GM04504 (cell line): ENCODE measurements at regions not wholly inside any gene's neighbourhood (a gene's known extent, or its start where the extent isn't known, plus 50 kb on each side); places are given as distances from the start of the nearest gene placed in this dataset.
"Not testable (repeated sequence)": the region's sequence is repeated elsewhere in the genome, so short reads cannot be mapped to it uniquely, and the experiment has no call there.

ENCODE experiments used
- DNase-seq: peaks from one replicate; pipeline ENCODE4 v3.0.0-alpha.2; 2012; ENCODE audit warnings: low read depth

DNA sequence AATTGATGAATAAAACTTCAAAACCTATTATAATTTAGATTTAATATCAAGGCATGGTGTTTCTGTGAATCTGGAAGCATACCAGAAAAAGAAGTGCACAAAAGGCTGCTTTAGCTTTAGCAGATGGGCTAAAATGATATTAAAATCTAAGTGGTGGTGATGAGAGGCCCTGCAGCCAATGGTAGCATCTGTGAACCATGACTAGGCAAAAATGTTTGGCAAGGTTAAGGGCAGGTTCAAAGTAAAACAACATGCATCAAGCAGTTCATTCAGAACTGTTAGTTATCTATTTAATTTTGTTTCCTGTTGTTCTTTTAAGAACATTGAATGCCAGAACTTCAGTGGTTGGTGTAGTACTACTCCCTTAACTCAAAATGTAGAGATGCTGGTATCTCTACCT, 1736.9 kb upstream of the CELF4 start:
- no peak for DNase-seq

- DNase-seq, result no peak
Observed at GRCh38 chr18:39299152-39299551, 1733.6 kb upstream of the CELF4 start.

DNA sequence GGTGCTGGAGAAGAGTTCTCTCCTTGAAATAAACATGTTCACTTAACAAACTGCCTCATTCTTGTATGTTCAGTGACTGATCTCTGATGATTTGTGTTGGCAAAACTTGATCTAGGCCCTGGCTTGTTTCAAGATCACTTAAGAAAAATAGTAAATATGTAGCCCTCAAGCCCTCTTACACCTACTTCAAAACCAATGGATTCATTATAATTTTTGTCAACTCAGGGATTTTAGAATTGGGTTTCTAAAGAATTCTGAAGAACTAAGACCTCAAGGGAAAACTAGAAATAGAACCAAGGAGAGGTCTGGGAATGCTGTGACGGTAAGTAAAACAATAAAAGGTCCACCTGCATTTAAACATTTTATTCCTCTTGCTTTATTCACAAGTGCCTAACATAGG, 1731.6 kb upstream of the CELF4 start:
- DNase-seq, result no peak

DNA sequence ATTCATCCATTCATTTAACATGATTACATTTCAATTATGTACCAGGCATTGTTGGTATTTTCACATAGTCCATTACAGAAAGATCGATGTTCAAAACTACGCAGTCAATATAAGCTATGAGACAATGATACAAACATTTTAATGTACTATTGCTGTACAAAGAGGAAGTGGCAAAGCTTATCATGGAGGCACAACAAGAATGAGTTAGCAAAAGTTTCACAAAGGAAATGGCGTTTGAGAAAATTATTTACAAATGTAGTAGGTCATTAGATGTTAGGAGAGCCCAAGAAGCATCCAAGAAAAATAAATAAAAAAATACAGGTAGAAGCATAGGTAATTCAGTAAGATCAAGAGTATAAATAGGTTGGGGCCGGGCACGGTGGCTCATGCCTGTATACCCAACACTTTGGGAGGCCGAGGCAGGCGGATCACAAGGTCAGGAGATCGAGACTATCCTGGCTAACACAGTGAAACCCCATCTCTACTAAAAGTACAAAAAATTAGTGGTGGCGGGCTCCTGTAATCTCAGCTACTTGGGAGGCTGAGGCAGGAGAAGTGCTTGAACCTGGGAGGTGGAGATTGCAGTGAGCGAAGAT, 1730.8 kb upstream of the CELF4 start:
- no peak for DNase-seq

GRCh38 chr18:39276764-39277163, 1711.2 kb upstream of the CELF4 start:
- no peak for DNase-seq

GRCh38 chr18:39274535-39274934, 1708.9 kb upstream of the CELF4 start:
- no peak for DNase-seq

GRCh38 chr18:39272230-39272629, 1706.6 kb upstream of the CELF4 start:
- no peak for DNase-seq

- DNase-seq, result no peak
Observed at GRCh38 chr18:39271654-39272053, 1706.1 kb upstream of the CELF4 start.

DNA sequence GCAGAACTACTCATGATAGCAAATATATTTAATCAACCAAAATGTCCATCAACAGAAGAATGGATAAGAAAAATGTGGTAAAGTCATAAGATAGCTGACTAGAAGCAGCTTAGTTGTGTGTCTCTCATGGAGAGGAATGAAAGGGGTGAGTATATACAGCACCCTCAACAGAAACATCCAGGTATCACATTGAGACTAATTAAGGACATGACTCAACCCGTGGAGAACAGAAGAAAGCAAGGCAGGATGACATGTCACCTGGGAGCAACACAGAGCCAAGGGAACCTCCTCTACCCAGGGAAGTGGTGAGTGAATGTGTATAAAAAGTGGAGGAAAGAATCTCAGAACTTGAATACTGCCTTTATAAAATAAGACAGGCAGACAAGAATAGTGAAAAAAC, 1695.0 kb upstream of the CELF4 start:
- no peak for DNase-seq

GRCh38 chr18:39259736-39260135, 1694.1 kb upstream of the CELF4 start:
- no peak for DNase-seq

- no peak for DNase-seq
Observed at GRCh38 chr18:39244242-39244641, 1678.6 kb upstream of the CELF4 start.

DNA sequence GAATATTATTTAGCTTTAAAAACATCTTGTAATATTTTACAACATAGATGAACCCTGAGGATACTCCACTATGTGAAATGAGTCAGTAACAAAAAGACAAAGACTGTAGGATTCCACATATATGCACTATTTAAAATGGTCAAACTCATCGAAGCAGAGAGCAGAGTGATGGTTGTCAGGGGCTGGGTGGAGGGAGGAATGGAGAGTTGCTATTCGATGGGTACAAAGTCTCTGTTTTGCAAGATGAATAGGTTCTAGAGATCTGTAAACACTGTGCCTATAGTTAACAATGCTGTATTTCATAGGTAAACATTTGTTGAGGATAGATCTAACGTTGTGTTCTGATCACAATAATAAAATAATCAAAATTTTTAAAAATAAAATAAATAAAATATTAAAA, 1675.9 kb upstream of the CELF4 start:
- no peak for DNase-seq

DNA sequence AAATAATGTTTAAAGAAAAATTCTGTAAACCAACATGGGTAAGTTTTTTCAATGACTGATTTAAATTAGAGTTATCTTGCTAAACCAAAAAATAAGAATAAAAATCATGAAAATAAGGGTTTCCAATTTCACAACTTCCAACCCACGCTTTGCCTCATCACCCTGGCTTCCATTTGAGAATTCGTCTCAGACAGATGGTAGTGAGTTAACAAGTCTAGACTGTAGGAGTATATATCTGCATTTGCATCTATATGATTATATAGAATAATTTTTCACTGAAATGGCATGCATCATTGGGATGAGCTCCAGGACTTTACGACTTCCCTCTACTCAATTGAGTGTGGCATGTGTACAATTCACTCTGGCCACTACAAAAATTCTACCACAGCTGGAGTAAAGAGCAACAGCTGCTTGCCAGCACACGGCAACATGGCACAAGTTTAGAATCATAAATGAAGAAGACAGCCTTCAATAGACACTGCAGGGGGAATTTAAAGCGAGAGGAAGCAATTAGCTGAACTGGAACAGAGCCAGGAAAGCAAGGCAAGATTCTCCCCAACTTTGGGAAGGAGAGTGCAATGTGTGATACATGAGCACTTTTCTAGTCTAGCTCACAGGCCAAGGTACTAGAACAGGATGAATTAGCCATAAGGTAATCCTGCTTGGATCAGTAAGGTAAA, 1673.5 kb upstream of the CELF4 start:
- DNase-seq, result no peak

DNA sequence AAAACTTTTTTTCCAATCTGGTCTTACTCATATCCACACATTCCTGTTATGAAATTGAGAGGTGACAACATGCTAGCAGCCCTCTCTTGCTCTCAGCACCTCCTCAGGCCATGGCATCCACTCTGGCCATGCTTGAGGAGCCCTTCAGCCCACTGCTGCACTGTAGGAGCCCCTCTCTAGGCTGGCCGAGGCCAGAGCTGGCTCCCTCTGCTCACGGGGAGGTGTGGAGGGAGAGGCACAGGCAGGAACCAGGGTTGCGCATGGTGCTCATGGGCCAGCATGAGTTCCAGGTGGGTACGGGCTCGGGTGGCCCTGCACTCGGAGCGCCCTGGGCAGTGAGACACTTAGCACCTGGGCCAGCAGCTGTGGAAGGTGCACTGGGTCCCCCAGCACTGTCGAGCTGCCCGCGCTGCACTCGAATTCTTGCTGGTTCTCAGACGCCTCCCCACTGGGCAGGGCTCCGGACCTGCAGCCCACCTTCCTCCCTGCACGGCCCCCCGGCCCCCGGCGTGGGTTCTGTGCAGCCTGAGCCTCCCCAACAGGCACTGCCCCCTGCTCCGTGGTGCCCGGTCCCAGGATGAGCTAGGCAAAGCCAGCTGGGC, 1669.6 kb upstream of the CELF4 start:
- no peak for DNase-seq

GRCh38 chr18:39232937-39233336, 1667.3 kb upstream of the CELF4 start:
- DNase-seq, result no peak

- DNase-seq, result no peak
Observed at GRCh38 chr18:39232490-39232889, 1666.9 kb upstream of the CELF4 start.

DNA sequence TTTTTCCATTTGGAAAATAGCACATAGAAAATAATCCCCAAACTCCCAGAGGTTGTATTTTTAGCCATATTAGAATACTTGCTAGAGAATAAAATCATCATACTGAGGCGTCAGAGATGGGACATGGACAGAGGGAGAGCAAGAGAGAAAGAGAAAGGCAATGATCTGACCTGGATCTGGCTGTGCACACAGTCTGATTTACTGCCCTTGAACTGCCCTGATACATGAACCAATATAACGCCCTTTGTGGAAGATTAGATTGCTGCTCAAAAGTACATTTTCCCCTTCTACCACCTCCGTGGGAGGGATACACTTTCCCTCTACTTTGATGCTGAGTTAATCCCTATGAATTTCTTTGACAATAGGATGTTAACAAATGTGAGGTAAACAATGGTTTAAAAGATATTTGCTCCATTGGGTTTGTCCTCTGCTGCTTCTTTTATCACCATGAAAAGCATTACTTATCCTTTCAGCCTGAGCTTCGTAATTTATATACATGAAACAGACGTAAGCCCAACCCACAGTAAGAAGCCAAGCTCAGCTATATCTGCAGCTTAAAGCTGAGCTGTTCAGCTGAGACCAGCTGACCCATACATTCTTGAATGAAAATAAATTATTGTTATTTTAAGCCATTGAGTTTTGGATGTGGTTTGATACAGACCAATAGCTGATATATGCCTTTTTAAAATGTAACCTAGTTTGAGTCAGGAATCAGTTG, 1664.6 kb upstream of the CELF4 start:
- DNase-seq, result no peak

GRCh38 chr18:39227769-39228168, 1662.2 kb upstream of the CELF4 start:
- not testable (repeated sequence) for DNase-seq

DNA sequence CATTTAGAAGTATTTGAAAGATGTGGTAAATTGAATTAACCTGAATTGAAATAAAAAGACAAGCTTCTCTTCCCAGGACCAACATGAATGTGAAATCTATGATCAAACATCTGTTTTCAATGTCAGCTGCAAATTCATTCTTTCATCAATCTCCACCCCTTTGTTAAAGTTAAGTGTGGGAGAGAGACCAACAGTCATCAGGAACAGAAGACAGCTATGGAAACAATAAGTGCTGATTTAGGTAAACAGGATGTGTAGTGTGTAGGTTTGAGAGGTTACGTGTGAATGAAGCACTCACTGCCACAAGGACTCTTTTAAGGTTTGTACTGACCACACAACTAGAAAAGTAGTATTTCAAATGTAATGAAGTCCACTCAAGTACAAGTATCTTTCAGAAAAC, 1659.8 kb upstream of the CELF4 start:
- no peak for DNase-seq

DNA sequence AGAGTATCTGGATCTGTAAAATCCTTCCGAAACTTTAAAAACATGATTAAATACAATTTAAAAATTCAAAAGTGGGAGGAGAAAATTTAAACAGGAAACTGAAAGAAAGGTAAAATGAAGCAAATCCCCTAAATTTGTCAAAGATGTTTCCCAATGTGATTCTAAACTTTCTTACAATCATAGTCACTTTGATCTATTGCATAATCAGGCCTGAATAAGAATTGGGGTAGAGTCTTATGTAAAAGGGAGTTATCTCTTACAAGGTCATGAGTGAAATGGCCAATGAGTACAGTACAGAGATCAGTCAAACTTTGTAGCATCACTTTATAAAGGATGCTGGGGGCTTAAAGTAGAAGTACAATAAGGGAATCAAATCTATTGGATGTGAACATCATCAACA, 1657.7 kb upstream of the CELF4 start:
- no peak for DNase-seq

DNA sequence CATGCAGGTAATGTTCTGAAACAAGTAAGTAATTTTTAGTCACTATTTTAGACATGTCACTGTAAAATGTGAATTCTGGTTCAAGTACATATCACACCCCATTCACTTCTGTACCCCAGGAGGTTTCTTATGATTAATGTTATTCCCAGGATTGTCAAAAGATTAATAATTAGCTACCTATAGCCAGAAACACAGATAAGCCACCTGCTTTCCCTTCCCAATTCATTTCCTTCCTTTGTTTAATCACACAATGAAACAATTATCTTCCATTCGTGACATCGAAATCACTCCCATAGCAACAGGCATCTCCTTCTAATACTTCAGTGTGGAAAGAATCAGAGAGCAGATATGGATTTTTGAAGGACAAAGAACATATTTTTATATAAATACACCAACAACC, 1650.3 kb upstream of the CELF4 start:
- no peak for DNase-seq

- DNase-seq, result no peak
Observed at GRCh38 chr18:39211461-39211860, 1645.9 kb upstream of the CELF4 start.

DNA sequence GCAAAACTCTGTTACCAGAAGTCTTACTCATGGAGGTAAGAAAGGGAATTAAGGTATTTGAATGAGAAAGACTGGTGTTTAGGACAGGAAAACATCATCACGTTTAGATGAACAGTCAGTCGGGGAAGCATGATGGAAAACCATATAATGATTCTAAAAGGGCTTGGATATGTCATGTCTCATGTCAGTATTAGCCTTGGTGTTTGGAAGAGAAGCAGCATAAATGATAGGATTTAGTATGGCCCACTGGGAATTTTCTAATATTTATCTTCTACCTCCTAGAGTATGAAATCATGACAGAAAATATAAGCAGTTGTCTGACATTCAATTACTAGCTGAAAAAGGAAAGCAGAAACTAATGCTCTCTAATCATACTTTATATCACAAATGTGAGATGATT, 1643.6 kb upstream of the CELF4 start:
- no peak for DNase-seq
